IPS DF 6.9 (cell line): ENCODE measurements at regions not wholly inside any gene's neighbourhood (a gene's known extent, or its start where the extent isn't known, plus 50 kb on each side); places are given as distances from the start of the nearest gene placed in this dataset.
"Not testable (repeated sequence)": the region's sequence is repeated elsewhere in the genome, so short reads cannot be mapped to it uniquely, and the experiment has no call there.

ENCODE experiments used
- DNase-seq: peaks from one replicate; pipeline ENCODE4 v3.0.0-alpha.2; 2013; ENCODE audit warnings: low read depth, low spot score
- H3K27ac ChIP-seq: one replicate; pipeline ENCODE4 v1.5.1; 2013; ENCODE audit warnings: low read length, control low read depth
- H3K27me3 ChIP-seq: 2 replicates; pipeline ENCODE4 v1.6.1; 2013; ENCODE audit warnings: mild to moderate bottlenecking, low read length; ENCODE audit not compliant: control insufficient read depth, insufficient read depth
- H3K36me3 ChIP-seq: 2 replicates; pipeline ENCODE4 v1.6.1; 2013; ENCODE audit warnings: low read length; ENCODE audit not compliant: control insufficient read depth, insufficient read depth
- H3K4me1 ChIP-seq: 2 replicates; pipeline ENCODE4 v1.6.1; 2013; ENCODE audit warnings: low read length; ENCODE audit not compliant: control insufficient read depth, insufficient read depth
- H3K4me3 ChIP-seq: 2 replicates; pipeline ENCODE4 v1.5.1; 2013; ENCODE audit warnings: mild to moderate bottlenecking, low read length
- H3K9me3 ChIP-seq: 2 replicates; pipeline ENCODE4 v1.6.1; 2013; ENCODE audit warnings: low read length, inconsistent platforms; ENCODE audit not compliant: control insufficient read depth, insufficient read depth
- WGBS: extraction: QIAGEN DNeasy Blood & Tissue Kit; methylation state at CpG from one replicate; pipeline ENCODE4 v1.1.7; 2013; ENCODE audit warnings: mixed read lengths, missing lambda C conversion rate; ENCODE audit not compliant: insufficient read length, insufficient coverage; 5-methylcytosine and 5-hydroxymethylcytosine counted together

DNA sequence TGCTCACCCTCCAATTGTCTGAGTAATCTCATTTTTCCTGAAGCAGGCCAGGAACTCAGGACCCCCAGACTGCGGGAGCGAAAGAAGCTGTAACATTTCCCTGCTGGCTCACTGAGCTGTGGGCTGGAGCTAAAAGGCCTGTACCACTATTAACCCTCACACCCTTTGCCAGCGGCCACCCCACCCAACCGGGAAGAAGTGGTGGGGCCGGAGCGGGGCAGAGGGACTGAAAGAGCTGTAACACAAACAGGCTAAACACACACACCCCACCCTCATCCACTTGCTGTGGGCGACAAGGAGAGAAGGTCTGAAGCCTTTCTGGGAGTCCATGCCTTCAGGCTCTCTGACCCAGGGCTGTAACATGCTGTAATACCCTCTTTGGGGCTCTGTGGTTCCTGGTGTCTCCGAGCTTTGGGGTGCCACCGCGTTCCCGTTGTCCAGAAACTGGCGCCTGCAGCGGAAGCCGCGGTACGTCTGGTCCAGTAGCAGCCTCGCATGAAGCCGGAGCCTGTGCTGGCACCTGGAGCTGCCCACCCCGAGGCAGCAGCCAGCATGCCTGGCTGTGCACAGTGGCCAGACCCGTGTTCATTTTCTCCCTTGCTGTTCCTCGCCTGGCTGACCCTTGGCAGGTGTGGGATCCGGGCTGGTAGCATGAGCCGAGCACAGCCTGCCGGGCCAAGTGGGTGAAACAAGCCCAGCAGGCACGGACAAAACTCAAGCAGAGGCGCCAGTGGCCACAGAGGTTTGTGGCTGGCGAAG lies 345.5 kb upstream of the MGAT4C start:
- H3K4me3 ChIP-seq, result no peak overlapping the region
- H3K36me3 ChIP-seq, result no peaks in the 10 kb centered on the region
- DNase-seq, result no peak
- H3K27me3 ChIP-seq, result no peaks in the 10 kb centered on the region
- no peak overlapping the region for H3K27ac ChIP-seq
- no peaks in the 10 kb centered on the region for H3K9me3 ChIP-seq
- no peaks in the 10 kb centered on the region; the same call in 1 of the 2 replicates for H3K4me1 ChIP-seq
- WGBS, result no CpG with 5 or more reads among the region's 27 CpGs

DNA sequence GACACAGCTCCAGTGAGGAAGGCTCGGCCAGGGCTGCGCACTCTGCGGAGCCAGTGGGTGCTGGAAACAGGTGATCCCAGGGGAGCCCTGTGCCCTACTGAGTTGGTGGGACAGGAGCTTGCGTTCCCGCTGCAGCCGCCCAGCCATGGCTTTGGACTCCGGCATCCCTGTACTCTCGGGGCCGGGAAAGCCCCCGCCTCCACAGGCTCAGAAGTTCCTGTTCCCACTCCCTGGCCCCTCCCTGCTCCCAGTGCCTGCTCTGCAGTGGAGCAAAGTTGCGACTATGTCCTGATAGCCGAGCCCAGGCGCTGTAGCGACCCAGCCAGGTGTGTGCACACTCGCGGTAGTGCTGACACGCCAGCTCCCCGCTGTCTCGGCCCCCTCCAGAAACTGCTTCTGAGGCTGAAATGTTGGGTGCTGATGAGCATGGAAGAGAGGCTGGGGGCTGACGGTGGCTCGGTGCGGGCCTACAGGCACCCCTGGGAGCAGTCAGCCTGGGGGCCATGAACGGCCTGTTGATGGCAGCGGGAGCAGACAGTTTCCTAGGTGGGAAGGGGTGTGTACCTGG lies 344.6 kb upstream of the MGAT4C start:
- no peaks in the 10 kb centered on the region for H3K36me3 ChIP-seq
- DNase-seq, result no peak
- H3K27me3 ChIP-seq, result no peaks in the 10 kb centered on the region
- no peak overlapping the region for H3K4me3 ChIP-seq
- H3K9me3 ChIP-seq, result no peaks in the 10 kb centered on the region
- H3K27ac ChIP-seq, result no peak overlapping the region
- whole genome bisulfite sequencing, result no CpG with 5 or more reads among the region's 24 CpGs
- H3K4me1 ChIP-seq, result no peaks in the 10 kb centered on the region; the same call in 1 of the 2 replicates

DNA sequence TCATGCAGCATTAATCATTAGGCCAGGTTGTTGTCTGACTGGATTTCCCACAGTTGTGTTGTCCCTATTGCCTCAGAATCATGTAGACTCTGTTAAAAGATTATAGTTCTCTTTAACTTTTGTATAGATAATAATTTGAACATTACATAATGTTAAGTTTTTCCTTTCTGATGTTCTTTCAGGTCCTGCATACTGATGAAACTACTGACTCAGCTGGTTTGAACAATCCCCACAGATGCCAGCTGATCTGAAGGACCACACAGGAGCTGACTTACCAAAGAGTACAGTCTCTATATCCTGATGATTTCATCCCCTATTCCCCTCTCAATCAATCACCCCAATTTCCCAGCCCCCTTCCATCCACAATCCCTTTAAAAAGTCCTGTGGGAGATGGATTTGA lies 341.2 kb upstream of the MGAT4C start:
- no peak overlapping the region for H3K27ac ChIP-seq
- no peak overlapping the region for H3K4me3 ChIP-seq
- no peak for DNase-seq
- no peaks in the 10 kb centered on the region for H3K9me3 ChIP-seq
- H3K4me1 ChIP-seq, result no peaks in the 10 kb centered on the region; the same call in 1 of the 2 replicates
- no peaks in the 10 kb centered on the region for H3K36me3 ChIP-seq
- no peaks in the 10 kb centered on the region for H3K27me3 ChIP-seq

DNA sequence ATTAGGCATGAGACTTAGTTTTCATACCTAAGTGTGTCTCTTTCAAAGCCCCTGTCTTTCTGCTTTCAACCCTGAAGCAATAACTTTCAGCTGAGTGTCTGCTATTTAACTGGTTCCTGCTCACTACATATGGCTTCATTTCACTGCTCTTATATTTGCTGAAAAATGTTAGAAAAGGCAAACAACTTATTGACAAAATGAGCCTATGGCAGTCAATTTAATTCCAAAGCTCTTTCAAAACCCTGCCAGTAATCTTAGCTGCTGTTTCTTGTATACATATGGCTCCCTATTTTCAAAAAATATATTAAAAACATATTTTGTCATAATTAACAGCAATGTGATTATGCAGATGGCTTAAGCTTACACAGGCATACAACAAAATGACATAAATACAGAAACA lies 334.1 kb upstream of the MGAT4C start:
- Histone ChIP-seq H3K27ac (no peak overlapping the region), H3K4me3 (no peak overlapping the region), H3K36me3 (no peaks in the 10 kb centered on the region), H3K27me3 (no peaks in the 10 kb centered on the region), H3K9me3 (no peaks in the 10 kb centered on the region), H3K4me1 (no peaks in the 10 kb centered on the region)
- DNase-seq, result no peak

DNA sequence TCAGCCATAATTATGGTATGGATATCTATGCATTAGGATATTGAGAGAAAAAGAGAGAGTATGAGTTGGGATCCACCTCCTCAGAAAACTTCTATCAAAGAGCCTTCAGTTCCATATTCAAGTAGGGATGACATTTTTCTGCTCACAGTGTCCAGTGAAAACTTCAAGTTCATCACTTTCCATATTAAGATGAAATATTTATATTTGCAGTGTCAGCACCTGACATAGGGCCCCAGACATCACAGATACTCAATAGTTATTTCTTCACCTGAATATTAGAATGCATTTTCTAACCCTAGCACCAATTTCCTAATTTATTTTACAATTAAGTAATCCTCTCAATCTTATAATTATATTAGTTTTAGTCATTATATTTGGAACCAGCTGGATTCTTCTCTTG lies 318.0 kb upstream of the MGAT4C start:
- Histone ChIP-seq H3K4me3 (no peak overlapping the region), H3K9me3 (no peaks in the 10 kb centered on the region), H3K36me3 (no peaks in the 10 kb centered on the region), H3K4me1 (no peaks in the 10 kb centered on the region), H3K27ac (no peak overlapping the region), H3K27me3 (no peaks in the 10 kb centered on the region)
- no peak for DNase-seq

DNA sequence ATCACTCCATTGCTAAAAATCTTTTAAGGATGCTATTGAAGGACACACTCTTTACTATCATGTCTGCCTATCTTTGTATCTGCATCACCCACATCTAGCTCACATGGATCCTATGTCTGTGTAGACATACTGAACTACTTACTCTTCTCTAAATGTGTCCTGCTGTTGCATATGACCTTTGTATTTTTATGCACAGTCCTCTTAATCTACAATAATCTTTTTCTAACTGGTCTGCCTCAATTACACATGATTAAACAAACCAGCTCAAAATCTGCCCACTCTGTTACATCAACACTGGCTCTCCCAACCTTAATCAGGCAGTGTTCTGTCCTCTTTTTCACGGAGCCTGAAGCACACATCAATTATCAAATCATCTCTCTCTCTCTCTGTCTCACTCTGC lies 316.3 kb upstream of the MGAT4C start:
- no CpG with 5 or more reads among the region's 1 CpG for WGBS
- Histone ChIP-seq H3K4me3 (no peak overlapping the region), H3K4me1 (no peaks in the 10 kb centered on the region), H3K9me3 (no peaks in the 10 kb centered on the region), H3K27ac (no peak overlapping the region), H3K27me3 (no peaks in the 10 kb centered on the region), H3K36me3 (no peaks in the 10 kb centered on the region; the same call in 1 of the 2 replicates)
- no peak for DNase-seq

DNA sequence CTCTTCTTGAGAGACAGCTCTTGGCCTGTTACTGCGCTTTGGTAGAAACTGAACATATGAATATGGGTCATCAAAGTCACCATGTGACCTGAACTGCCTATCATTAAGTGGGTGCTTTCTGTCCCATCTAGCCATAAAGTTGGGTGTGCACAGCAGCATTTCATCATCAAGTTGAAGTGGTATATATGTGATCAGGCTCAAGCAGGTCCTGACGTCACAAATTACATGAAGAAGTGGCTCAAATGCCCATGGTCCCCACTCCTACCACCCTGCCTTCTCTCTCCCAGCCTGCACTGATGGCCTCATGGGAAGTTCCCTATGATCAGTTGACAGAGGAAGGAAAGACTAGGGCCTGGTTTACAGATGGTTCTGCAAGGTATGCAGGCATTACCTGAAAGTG lies 308.8 kb upstream of the MGAT4C start:
- no peak for DNase-seq

DNA sequence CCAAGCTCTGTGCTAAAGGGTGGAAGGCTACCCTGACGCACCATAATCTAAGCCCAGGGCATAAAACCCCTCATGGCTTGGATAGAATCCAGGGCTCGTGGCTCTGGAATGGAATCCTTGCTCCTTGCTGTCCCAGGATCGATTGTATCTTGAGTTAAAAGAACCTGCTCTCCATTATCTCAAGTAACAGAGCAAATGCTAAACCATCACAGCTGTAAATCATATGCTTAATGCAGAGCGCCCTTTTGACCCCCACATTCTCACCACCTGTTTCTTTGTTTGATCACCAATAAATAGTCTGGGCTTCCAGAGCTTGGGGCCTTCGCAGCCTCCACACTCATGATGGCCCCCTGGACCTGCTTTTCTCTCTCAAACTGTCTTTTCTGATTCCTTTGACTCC lies 299.3 kb upstream of the MGAT4C start:
- H3K27ac ChIP-seq, H3K4me3 ChIP-seq, H3K27me3 ChIP-seq, H3K36me3 ChIP-seq, H3K9me3 ChIP-seq, DNase-seq, H3K4me1 ChIP-seq: not testable (repeated sequence)
- no CpG with 5 or more reads among the region's 5 CpGs for WGBS

More for the DNA sequence above, 308.8 kb upstream of the MGAT4C start:
- no CpG with 5 or more reads among the region's 2 CpGs for WGBS
- Histone ChIP-seq H3K27ac (no peak overlapping the region), H3K4me1 (no peaks in the 10 kb centered on the region), H3K9me3 (no peaks in the 10 kb centered on the region), H3K27me3 (no peaks in the 10 kb centered on the region), H3K4me3 (no peak overlapping the region), H3K36me3 (no peaks in the 10 kb centered on the region; the same call in 1 of the 2 replicates)

DNA sequence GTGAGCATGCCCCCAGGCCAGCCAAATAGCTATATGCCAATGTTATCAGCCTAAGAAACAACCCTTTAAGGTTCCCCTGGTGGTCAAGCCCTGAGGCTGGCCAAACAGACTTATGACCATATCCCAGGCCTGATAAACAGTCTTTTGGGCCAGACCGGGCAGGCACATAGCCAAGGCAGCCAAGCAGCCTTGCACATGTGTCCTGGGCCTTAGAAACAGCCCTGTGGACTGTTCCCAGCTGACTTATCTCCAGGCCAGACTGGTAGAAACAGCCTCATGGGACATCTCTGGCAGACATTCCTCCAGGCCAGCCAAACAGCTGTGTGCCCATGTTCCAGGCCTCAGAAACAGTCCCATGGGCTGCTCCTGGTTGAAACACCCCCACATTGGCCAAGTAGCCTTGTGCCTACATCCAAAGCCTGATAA lies 295.0 kb upstream of the MGAT4C start:
- no peaks in the 10 kb centered on the region for H3K4me1 ChIP-seq
- no peak for DNase-seq
- no peaks in the 10 kb centered on the region for H3K27me3 ChIP-seq
- no peak overlapping the region for H3K4me3 ChIP-seq
- no peak overlapping the region for H3K27ac ChIP-seq
- H3K9me3 ChIP-seq, result no peaks in the 10 kb centered on the region
- no peaks in the 10 kb centered on the region for H3K36me3 ChIP-seq
- no CpG with 5 or more reads among the region's 1 CpG for WGBS

DNA sequence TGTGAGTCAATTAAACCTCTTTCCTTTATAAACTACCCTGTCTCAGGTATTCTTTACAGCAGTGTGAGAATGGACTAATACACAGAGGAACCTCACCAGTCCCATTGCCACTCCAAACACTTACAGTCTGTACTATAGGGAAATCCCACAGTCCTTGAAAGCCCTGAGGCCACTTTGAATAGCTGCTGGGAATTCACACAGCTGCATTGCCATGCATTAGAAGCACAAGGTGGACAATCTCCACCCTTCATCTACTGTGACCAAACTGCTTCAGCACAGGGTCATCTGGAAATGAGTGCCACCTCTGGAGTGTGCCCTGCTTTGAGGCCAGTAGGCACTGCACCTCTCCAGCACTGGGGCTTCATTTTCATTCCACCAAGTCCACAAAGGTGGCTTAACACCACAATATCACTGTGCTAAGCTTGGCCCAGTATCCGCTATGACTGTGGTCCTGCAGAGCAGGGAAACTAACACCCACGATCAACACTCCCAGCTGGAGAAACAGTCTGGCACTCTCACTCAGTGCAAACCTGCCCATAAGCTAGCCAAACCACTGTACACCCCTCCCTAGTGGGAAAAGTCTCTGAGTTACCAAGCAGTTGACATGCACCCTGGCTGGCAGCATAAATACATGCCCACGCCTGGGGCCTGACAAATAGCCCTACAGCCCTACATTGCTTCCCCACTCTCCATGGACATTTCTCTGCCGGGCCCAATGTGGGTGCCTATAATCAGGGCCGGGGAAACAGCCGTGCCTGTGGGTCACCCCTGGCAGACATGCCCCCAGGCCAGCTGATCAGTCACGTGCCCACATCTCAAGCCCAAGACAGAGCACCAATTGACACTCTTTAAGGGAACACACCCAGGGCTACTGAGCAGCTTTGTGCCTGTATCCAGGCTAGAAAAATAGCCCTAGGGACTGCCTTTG lies 294.3 kb upstream of the MGAT4C start:
- no peak overlapping the region for H3K27ac ChIP-seq
- no peaks in the 10 kb centered on the region for H3K36me3 ChIP-seq
- no peaks in the 10 kb centered on the region for H3K9me3 ChIP-seq
- no peak overlapping the region for H3K4me3 ChIP-seq
- H3K4me1 ChIP-seq, result no peaks in the 10 kb centered on the region
- DNase-seq, result no peak
- no CpG with 5 or more reads among the region's 7 CpGs for WGBS
- no peaks in the 10 kb centered on the region for H3K27me3 ChIP-seq
